HG02588 (cell line): ENCODE measurements at regions not wholly inside any gene's neighbourhood (a gene's known extent, or its start where the extent isn't known, plus 50 kb on each side); places are given as distances from the start of the nearest gene placed in this dataset.

Source experiments
- ATAC-seq: cut with Tn5 transposase; IDR thresholded peaks from one replicate; pipeline ENCODE4 v1.9.1; 2021; ENCODE audit warnings: mild to moderate bottlenecking, moderate library complexity; ENCODE audit not compliant: unreplicated experiment

DNA sequence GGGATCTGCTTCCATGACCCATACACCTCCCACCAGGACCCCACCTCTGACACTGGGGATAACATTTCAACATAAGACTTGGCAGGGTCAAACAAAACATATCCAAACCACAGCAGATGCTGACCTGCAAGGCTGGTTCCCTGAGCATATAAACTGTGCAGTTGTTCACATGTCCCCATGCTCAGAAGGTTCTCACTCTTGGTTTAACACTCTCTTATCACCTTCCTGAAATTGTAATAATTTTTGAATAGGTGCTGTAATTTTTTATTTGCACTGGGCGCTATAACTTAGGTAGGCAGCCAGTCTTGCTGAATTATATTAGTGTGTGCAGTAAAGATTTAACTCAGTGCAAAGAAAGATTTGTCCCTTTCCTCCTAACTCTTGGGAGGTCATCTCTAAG lies 824.8 kb upstream of the SOX9 start:
- ATAC-seq, result no peak

DNA sequence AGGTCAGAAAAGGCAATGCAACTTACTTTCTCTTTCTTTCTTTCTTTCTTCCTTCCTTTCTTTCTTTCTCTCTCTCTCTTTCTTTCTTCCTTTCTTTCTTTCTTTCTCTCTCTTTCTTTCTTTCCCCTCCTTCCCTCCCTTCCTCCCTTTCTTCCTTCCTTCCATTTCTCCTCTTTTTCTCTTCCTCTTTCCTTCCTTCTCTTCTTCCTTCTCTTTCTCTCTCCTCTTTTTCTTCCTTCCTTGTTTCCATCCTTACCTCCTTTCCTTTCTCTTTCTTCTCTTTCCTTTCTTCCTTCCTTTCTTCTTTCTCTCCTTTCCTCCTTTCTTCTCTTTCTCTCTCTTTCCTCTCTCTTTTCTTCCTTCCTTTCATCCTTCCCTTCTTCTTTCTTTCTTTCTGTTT lies 819.8 kb upstream of the SOX9 start:
- ATAC-seq, result no peak

DNA sequence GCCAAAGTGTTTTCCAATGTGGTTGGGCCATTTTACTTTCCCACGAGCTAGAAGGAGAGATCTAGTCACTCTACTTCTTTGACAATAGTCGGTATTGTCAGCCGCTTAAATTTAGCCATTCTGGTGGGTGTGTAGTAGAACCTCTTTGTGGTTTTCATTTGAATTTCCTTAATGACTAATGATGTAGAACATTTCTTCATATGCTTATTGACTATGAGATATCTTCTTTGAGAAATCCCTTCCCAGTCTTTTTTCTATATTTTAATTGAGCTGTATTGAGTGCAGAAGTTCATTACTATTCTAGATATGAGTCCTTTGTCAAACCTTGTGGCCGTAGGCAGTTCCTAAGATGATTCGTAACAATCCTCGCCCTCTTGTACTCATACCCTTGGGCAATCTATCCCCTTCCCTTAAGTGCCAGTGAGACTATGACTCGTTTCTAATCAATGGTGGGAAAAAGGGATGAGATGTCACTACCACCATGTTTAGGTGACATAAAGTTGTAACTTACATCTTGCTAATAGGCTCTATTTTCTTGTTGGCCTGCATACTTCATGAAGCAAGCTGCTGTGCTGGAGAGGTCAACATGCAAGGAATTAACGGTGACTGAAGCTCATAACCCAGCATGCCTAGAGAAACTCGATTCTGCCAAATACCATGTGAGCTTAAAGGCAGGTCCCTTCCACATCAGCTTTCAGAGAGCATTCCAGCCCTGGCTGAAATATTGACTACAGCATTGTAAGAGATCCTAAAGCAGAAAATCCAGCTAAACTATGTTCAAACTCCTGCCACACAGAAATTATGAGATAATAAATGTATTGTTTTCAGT lies 817.9 kb upstream of the SOX9 start:
- no peak for ATAC-seq

DNA sequence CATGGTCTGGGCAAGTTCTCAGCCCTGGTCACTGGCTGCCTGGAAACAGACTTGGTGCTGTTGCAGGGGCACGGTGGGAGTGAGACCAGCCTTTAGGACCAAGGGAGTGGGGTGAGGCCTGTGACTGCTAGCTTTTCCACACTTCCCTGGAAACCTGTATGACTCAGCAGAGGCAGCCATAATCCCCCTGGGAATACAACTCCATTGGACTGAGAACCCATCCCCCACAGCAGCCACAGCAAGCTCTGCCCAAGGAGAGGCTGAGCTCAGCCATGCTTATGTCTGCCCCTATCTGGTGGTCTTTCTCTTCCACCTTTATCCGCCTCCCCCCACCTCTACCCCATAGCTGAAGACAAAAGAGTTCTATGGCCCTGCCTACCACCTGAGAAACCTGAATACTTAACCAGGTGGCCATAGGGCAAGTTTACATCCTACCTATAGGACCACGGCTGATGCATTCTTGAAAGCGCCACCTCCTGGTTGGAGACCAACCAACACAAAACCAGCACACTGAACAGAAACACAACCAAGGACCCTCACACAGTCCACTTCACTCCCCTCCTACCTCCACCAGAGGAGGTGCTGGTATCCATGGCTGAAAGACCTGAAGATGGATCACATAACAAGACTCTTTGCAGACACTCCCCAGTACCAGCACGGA lies 816.2 kb upstream of the SOX9 start:
- ATAC-seq, result no peak

DNA sequence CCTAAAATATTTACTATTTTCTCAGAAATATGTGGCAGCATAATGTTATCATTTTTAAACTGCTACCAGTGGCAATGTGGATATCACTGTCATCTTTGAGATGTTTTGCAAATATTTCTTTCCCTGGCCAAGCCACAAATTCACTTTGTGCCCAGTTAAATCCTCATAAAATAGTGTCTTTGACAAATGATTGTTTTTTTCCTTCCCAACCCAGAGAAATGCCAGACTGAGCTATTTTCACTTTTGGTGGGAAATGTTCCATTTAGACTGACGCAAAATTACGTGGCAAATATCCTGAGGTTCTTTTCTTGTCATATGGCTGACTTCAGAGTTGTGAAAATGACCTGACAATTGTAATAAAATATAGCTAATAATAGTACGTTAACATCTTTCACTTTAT lies 807.0 kb upstream of the SOX9 start:
- ATAC-seq, result no peak

DNA sequence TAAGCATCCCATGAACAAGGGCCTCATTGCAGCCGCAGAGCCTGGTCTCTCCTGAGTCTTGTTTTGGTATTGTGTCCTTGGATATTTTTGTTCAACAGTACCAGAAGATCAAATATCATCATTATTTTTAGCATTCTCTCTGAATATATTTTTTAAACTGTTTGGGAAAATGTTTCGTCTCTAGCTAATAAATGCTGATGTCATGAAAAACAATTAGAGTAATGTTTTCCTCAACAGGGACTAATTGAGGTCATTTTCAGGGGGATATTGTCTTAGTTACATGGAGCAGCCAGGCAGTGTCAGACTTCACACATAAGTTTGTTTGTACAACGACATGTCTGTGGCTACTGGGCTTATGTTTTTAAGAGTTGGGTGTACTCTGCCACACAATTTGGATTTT lies 805.3 kb upstream of the SOX9 start:
- no peak for ATAC-seq

DNA sequence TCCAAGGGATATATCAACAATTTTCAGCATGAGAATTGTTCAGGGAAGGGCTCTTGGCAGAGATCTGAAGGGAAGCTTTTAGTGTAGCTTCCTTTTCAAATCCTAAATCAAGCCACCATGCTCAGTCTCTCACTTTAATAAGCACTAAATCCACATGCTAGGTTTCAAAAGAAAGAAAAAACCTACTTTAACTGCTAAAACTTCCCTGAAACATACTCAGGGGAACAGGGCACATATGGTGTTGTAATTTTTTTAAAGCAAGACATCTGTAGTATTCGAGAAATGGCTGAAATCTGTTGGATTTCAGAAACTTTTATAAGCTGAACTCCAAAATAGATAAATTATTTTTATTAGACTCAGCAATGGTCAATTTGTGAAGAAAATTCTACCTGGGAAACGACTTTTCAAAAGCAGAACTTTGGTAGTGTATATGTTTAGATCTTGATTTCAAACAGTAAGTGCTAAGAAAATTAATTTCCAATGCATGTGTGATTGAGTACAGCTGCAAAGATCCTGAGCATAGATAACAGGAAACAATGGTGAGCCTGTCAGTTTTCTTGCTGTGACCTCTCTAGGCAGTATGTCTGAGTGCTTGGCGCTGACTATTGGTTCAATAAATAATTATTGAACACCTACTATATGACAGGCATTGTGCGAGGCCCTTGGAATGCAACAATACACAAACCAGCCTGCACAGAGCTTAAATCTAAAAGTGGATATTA lies 804.5 kb upstream of the SOX9 start:
- ATAC-seq, result no peak

DNA sequence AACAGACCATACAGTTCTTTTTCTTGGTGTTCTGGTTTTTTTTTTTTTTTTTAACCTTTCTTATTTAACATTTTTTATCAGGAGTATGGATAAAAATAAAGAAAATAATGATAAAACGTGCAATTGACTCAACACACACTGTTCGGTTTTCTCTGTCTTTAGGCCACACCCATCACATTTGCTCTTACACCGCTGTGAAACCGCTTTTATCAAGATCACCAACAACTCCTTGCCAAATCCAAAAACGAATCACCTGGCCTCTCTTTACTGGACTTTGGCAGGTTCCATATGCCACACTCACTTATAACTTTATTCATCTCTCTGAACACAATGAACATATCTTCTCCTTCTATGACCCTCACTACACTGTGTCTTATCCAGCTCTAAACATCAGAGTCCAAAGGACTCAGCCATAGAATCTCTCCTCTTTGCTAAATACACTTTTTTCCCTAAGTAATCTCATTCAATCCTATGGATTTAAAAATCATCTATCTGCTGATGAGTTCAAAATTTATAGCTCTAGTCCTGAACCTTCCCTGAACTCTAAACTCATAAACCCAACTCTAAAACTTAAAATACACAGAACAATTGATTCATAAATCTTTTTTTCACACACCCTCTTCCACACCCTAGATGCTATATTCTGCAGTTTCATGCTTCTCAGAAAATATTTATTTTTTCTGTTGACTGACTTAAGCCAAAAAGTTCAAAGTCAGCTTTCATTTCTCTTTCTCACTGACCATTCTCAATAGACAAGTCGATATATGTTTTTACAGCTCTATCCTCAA lies 800.6 kb upstream of the SOX9 start:
- ATAC-seq, result no peak

DNA sequence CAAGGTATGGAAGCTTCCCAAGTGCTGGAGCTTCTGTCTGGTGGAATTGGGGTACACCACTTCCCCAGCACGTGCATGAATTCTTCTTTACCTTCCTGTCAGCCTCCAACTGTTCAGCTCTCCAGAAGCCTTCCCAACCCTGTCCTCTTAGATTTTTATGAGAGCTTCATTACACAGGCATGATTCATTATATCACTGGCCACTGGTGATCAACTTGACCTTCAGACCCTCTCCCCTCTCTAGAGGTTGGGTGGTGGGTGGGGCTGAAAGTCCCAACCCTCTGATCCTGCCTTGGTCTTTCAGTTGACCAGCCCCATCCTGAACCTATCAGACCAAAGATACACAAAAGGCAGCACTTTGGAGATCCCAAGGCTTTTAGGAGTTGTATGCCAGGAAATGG lies 795.7 kb upstream of the SOX9 start:
- ATAC-seq, result no peak

DNA sequence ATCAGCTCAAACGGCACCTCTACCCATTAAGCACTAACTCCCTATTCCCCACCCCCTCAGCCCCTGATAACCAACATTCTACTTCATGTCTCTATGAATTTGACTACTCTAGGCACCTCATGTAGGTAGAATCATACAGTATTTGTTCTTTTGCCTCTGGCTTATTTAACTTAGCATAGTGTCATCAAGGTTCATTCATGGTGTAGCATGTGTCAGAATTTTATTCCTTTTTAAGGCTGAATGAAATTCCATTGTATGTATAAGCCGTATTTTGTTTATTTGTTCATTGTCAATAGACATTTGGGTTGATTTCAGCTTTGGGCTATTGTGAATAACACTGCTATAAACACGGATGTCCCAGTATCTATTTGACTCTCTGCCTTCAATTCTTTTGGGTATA lies 794.9 kb upstream of the SOX9 start:
- no peak for ATAC-seq

DNA sequence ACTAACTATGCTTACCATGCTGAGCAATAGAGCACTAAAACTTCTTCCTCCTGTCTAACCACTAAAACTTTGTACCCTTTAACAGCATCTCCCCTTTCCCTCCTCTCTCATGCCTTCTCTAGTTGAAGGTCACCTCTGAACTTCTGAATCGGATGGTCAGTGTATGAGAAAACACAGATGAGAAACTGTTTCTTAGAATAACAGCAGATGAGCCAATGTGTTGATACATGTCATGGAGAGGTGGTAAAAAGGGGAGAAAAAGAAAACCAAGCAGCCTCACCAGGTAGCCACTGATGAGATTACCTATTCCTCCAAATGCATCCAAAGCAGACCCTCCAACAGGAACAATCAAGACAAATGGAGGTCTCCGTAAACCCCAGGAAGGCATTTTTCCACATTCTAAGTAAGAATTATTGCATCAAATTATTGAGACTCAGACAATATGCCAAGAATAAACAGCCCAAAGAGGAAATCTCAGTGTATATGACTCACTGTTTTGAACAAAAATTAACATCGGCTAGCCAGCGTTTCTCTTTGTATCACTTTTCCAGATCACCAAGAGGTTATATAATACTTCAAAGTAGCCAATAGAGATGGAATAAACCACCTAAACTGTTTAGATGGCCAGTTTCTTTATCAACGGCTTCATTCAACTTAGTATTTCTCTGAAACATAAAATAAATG lies 793.3 kb upstream of the SOX9 start:
- no peak for ATAC-seq

DNA sequence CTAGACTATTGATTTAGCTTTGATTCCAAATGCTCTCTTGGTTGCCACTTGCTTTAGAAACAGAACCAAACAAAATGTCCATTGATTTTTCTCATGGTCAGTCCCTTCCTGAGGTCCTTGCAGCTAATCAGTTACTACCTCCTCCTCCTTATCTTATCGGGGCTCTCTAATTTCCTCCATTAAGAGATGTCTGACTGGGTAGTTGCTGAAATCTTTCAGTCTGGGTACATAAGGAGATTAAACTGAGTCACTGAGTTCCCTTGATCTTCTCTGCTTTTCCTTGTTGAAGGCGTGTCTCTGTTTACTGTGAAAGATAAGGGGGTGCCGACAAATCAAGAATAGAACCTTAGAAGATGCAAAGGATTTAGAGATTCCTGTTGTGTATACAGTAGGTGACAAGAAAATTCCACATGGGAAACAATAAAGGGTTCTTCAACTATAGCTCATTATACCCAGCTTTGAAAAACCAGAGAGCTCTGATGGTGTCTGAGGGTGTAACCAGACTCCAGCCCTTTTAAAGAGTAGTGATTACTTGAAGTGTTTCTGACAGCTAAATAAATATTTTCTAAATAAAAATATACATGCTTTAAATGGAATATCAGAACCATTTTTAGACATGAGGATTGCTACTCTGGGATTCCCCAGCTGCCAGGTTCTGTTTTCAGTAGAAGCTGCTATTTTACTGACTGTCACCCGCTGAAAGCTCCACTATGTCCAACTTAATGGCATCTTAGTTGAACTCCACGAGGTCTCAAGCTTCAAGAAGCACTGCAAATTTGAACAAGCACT lies 791.3 kb upstream of the SOX9 start:
- no peak for ATAC-seq

DNA sequence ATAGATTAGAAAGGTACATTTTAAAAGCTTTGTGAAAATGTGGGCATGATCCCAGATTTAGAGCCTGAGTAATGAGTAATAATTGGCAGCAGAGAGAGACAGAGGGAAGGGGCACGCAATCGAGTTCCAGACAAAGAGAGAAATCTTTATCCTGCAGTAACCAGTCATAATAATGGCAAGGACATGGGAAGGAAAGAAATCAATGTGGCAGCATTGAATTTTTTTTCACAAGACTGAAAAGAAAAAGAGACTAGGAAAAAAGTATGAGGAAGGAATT lies 790.8 kb upstream of the SOX9 start:
- ATAC-seq, result no peak

DNA sequence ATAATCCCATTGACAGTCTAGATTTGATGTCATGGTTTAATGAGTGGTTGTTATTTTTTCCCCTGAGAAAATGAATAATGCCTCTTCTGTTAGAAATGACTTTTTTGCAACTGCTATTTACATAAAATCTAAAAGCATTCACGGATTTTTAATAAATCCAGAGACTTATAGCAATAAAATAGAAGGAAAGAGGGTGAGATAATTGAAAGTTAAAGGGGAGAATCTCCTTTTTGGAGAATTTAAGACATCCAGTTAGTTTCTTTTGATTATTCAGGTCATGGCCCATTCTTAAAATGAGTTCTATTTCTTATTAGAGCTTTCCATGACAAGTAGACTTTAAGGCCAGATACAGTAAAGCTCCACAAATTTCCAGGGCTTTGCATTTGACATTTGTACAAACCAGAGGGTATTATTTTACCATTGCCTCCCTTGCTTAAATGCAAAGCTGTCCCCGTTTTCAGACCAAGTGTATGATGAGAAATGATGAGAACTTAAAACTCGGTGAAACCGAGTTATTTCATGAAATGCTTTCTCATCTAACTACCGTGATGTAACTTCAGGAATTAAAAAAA lies 789.0 kb upstream of the SOX9 start:
- ATAC-seq, result no peak

DNA sequence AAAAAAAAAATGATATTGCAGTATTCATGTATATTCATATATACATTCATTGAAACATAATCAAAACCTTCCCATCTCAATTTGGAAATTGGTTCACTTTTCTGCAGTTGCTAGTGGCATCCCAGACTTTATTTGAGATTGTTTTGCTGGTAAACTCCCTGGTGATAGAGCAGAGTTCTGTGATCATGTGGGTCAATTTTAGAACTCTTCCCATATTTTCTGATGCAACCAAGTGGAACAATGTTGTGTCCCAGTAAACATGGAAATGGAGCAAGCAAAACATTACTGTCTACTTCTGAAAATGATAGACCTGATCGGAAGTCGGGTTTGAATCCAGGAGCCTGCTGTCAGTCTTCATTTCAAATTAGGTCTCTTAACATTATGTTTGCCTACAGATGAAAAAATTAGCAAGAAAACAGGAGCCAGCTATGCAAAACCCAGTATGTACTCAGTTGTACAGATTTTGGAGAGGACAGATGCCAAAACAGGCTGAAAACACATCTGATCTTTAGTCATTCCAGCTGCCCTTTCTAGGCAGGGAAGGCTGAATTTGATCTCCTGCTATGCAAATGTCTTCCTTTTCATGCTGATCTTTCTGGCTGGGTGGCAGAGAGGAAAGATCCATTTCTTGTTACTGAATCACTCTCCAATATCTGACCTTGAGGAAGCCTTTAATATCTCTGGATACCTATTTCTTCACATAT lies 786.6 kb upstream of the SOX9 start:
- no peak for ATAC-seq

DNA sequence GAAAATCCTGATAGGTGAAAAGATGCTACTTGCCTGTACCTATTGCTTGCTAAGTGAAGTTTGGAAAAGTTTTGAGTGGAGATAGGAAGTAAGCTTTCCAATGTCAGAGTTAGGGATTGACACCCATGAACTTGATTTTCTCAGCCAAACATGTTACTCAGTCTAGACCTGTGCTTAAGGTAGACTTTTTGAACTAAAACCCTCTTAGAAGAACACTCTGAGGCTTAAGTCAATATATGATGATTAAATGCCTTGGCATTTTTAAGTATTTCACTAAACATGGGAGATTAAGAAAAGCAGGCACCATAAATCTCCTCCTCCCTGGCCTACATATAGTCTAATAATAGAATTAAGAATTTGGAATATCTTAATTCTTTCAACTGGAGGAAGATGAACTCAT lies 785.6 kb upstream of the SOX9 start:
- ATAC-seq, result no peak

DNA sequence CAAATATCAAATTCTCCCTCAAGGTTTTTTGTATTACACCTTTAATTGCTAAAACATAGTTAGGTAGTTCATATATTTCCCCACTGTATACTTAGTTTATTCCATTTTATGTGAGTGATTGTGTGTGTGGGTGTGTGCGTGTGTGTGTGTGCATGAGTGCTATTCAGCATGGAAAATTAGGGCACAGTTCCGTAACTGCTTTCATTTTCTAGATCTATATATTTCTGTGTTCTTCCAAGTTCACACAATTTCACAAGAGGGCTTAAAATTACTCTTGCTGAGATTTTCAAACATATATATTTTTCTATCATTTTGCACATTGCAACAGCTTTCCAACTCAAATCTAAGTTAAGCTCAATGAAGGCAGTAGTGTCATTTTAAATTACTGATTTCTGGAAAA lies 782.9 kb upstream of the SOX9 start:
- ATAC-seq, result no peak

DNA sequence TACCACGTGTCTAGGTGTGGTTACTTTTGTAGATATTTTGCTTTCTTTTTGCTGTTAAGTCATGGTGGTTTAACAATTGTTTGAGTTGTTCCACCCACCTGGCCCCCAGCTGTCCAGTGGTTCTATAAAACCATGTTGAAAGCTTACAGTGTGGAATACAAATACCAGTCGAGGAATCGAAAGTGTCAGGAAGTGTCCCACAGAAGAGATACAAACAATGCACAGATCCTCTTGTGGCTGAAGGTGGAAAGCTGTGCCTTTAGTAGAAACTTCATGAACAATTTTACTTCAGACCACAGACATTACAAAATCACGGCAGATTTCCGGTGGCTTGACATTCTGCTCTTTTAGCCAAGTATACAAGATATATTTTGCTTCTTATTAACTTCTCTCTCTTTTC lies 782.4 kb upstream of the SOX9 start:
- ATAC-seq, result no peak

DNA sequence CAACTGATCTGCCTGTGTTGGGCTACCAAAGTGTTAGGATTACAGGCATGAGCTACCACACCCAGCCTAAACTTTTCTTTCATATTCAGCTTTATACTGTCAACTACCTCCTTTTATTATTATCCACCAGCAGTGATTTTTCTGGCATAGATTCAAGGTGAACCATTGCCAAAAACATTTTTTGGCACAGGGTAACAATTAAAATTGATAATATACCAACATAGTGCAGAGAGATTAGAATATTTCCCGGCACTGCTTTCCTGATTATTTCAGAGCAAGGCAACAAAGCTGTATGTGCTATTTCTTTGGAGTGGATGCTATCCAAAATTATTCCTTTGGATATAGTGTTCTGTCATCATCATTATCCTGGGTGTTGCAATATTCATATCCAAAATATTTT lies 781.6 kb upstream of the SOX9 start:
- ATAC-seq, result no peak
